Stimulated activated CD8-positive, alpha-beta memory T cell treated with anti-CD3 and anti-CD28 coated beads, Interleukin-7, amount 100 ng/mL, for 24 hours (primary cell): ENCODE measurements at regions not wholly inside any gene's neighbourhood (a gene's known extent, or its start where the extent isn't known, plus 50 kb on each side); places are given as distances from the start of the nearest gene placed in this dataset.

Source experiments
- DNase-seq: peaks from one replicate; pipeline ENCODE4 v3.0.0-alpha.2; 2020; ENCODE audit warnings: low read depth

- DNase-seq, result no peak
Observed at GRCh38 chr6:21648475-21649050, 55.0 kb downstream of the SOX4 start.

- DNase-seq, result no peak
Observed at GRCh38 chr6:21653323-21653722, 59.8 kb downstream of the SOX4 start.

- DNase-seq, result no peak
Observed at GRCh38 chr6:21653905-21654304, 60.4 kb downstream of the SOX4 start.

GRCh38 chr6:21654361-21654760 is 60.8 kb downstream of the SOX4 start:
- DNase-seq, result no peak

- no peak for DNase-seq
Observed at GRCh38 chr6:21663966-21664313, 70.4 kb downstream of the SOX4 start.

GRCh38 chr6:21664314-21665109 is 71.0 kb downstream of the SOX4 start:
- DNase-seq, result no peak

GRCh38 chr6:21665110-21665391 is 71.5 kb downstream of the SOX4 start:
- no peak for DNase-seq

- no peak for DNase-seq
Observed at GRCh38 chr6:21665392-21666200, 72.0 kb downstream of the SOX4 start.

- DNase-seq, result no peak
Observed at GRCh38 chr6:21666201-21666691, 72.7 kb downstream of the SOX4 start.

GRCh38 chr6:21666853-21667681 is 73.5 kb downstream of the SOX4 start:
- DNase-seq, result no peak

- DNase-seq, result no peak
Observed at GRCh38 chr6:21668795-21669194, 75.2 kb downstream of the SOX4 start.

GRCh38 chr6:21676769-21677168 is 83.2 kb downstream of the SOX4 start:
- no peak for DNase-seq

- no peak for DNase-seq
Observed at GRCh38 chr6:21678990-21679389, 85.4 kb downstream of the SOX4 start.

GRCh38 chr6:21679761-21680265 is 86.3 kb downstream of the SOX4 start:
- DNase-seq, result no peak

- no peak for DNase-seq
Observed at GRCh38 chr6:21680611-21681010, 87.1 kb downstream of the SOX4 start.

- DNase-seq, result no peak
Observed at GRCh38 chr6:21690489-21690888, 96.9 kb downstream of the SOX4 start.

- DNase-seq, result no peak
Observed at GRCh38 chr6:21691685-21692346, 98.3 kb downstream of the SOX4 start.

GRCh38 chr6:21692721-21693120 is 99.2 kb downstream of the SOX4 start:
- no peak for DNase-seq

GRCh38 chr6:21694168-21694567 is 100.6 kb downstream of the SOX4 start:
- no peak for DNase-seq

- DNase-seq, result no peak
Observed at GRCh38 chr6:21707524-21708319, 114.2 kb downstream of the SOX4 start.

- DNase-seq, result no peak
Observed at GRCh38 chr6:21708320-21708580, 114.7 kb downstream of the SOX4 start.
